Neutrophil (primary cell): ENCODE measurements at regions not wholly inside any gene's neighbourhood (a gene's known extent, or its start where the extent isn't known, plus 50 kb on each side); places are given as distances from the start of the nearest gene placed in this dataset.

ENCODE experiments used
- H3K27ac ChIP-seq: fragments of 200-600 bp; sonication (generic); 2 replicates; pipeline ENCODE4 v1.5.1; 2016; ENCODE audit warnings: mild to moderate bottlenecking, moderate library complexity
- H3K27me3 ChIP-seq: fragments of 200-600 bp; sonication (generic); 2 replicates; pipeline ENCODE4 v1.6.0; 2016; ENCODE audit warnings: mild to moderate bottlenecking
- H3K36me3 ChIP-seq: fragments of 200-600 bp; sonication (generic); 2 replicates; pipeline ENCODE4 v1.5.1; 2017
- H3K4me1 ChIP-seq, 2 experiments: fragments of 200-600 bp in 1 of 2; sonication (generic) in 1 of 2; 1 replicate in 1 of 2; 2 replicates in 1 of 2; pipeline versions ENCODE4 v1.5.1 to v1.6.1; 2013 to 2016; ENCODE audit warnings: low read depth in 1 of 2, low read length in 1 of 2, mild to moderate bottlenecking in 1 of 2, moderate library complexity in 1 of 2; ENCODE audit not compliant: control insufficient read depth in 1 of 2, insufficient read depth in 1 of 2
- H3K4me3 ChIP-seq, 2 experiments: fragments of 200-600 bp in 1 of 2; sonication (generic) in 1 of 2; 1 replicate in 1 of 2; 2 replicates in 1 of 2; pipeline ENCODE4 v1.5.1; 2013 to 2016; ENCODE audit warnings: low read depth in 1 of 2, low read length in 1 of 2, mild to moderate bottlenecking in 1 of 2, moderate library complexity in 1 of 2
- H3K9me3 ChIP-seq: fragments of 200-600 bp; sonication (generic); 2 replicates; pipeline ENCODE4 v1.5.1; 2016
- TF ChIP-seq, protein P1 (sequence below): fragments of 200-600 bp; sonication (generic); IDR thresholded peaks from 2 replicates; pipeline ENCODE4 v1.5.1; 2016; ENCODE audit warnings: antibody characterized with exemption

DNA sequence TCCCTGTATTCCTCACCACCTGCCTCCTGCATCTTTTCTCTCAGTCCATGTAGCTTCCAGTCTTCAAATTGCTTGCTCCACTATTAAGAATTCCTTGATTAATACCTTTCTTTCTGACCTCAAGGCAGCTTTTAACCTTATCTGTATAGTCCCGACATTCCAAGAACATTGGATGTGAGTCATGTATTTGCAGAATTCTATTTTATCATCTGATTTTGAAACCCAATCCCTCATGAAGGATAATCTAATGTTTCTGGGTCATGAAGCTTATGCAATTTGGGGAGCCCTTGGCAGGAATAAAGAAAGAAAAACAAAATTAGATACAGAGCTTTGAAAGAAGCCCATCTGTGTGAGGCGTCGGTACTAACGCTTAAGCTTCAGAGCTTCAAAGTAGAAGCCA lies 63.4 kb upstream of the CCND2 start:
- Histone ChIP-seq H3K4me3 (no peak overlapping the region), H3K27me3 (no peaks in the 10 kb centered on the region), H3K4me1 (peaks cover 63 to 66% of the 10 kb centered on the region in 2 experiments), H3K9me3 (no peaks in the 10 kb centered on the region), H3K27ac (peak overlapping the region; percentile 82), H3K36me3 (no peaks in the 10 kb centered on the region)
- TF ChIP-seq, protein P1, sequence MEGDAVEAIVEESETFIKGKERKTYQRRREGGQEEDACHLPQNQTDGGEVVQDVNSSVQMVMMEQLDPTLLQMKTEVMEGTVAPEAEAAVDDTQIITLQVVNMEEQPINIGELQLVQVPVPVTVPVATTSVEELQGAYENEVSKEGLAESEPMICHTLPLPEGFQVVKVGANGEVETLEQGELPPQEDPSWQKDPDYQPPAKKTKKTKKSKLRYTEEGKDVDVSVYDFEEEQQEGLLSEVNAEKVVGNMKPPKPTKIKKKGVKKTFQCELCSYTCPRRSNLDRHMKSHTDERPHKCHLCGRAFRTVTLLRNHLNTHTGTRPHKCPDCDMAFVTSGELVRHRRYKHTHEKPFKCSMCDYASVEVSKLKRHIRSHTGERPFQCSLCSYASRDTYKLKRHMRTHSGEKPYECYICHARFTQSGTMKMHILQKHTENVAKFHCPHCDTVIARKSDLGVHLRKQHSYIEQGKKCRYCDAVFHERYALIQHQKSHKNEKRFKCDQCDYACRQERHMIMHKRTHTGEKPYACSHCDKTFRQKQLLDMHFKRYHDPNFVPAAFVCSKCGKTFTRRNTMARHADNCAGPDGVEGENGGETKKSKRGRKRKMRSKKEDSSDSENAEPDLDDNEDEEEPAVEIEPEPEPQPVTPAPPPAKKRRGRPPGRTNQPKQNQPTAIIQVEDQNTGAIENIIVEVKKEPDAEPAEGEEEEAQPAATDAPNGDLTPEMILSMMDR, result no peak

DNA sequence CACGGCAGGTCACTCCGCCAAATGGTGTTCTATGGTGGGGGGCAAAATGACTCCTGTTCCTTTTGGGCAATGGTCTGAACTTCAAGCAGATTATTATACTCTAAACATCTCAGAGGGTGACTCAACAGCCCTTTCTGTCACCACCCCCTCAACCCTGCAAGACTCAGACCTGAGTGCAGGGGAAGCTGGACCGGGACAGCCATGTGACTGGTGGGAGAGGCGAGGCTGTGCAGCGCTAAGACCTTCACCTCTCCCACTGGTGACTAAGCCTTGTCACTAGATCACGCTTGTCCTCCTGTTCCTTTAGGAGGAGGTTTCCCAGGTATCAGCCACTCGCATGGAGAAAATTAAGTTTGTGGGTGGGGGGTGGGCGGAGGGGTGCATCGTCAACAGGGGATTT lies 67.1 kb upstream of the CCND2 start:
- TF ChIP-seq, protein P1, result no peak
- H3K27ac ChIP-seq, result peak overlapping the region; percentile 87
- no peaks in the 10 kb centered on the region for H3K36me3 ChIP-seq
- H3K4me1 ChIP-seq, result peaks cover 86 to 88% of the 10 kb centered on the region in 2 experiments
- H3K27me3 ChIP-seq, result no peaks in the 10 kb centered on the region
- H3K4me3 ChIP-seq, result no peak overlapping the region
- no peaks in the 10 kb centered on the region for H3K9me3 ChIP-seq

DNA sequence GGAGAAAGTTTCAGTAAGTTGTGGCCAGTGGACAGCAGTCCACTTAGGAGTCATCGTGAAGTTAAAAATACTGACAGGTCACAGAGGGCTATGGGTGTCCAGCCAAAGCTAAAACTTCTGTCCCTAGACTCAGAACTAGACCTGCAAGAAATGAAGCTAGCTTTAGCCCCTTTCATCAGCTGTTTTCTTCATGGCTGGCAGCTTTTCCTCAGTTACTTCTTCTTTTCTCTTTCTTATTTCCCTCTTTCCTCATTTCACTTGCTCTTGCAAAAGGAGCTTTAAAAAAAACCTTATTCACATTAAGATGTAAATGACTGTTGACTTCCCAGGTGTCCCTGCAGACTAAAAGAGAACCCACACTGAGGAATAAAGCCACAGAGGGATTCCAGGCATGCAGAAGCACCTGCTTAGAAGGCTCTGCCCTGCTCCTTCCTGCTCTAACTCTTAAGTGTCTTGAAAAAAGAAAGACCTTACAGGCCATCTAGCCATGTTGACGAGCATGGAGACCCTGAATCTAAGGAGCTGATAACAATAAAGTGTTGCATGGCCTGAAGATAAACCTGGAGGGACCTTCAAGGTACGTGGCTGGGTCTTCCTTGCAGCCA lies 69.7 kb upstream of the CCND2 start:
- Histone ChIP-seq H3K4me1 (peaks cover 92 to 98% of the 10 kb centered on the region in 2 experiments), H3K9me3 (no peaks in the 10 kb centered on the region), H3K4me3 (peak overlapping the region; percentile 55 to 62), H3K27me3 (no peaks in the 10 kb centered on the region), H3K36me3 (no peaks in the 10 kb centered on the region), H3K27ac (peak overlapping the region; percentile 87)
- TF ChIP-seq, protein P1, result no peak

DNA sequence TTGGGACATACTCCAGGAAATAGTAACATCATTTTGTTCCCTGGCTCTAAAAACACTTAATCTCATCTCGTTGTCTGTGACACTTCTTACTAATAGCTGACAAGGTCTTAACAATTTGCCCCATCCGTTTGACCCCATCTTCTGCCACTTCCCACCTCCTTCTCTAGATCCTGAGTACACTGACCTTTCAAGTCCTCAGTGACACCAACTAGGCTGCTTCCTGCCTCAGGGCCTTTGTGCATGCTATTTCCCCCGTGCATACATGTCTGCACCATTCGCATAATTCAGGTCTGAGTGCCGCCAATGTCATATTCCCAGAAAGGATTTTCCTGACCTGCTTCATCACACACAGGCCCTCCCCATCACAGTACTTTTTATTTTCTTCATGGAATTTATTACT lies 70.6 kb upstream of the CCND2 start:
- H3K27ac ChIP-seq, result peak overlapping the region; percentile 87
- no peaks in the 10 kb centered on the region for H3K9me3 ChIP-seq
- TF ChIP-seq, protein P1, result no peak
- no peaks in the 10 kb centered on the region for H3K27me3 ChIP-seq
- H3K4me1 ChIP-seq, result peaks cover 83 to 100% of the 10 kb centered on the region in 2 experiments
- peak overlapping the region; percentile 55 to 62 for H3K4me3 ChIP-seq
- H3K36me3 ChIP-seq, result no peaks in the 10 kb centered on the region

DNA sequence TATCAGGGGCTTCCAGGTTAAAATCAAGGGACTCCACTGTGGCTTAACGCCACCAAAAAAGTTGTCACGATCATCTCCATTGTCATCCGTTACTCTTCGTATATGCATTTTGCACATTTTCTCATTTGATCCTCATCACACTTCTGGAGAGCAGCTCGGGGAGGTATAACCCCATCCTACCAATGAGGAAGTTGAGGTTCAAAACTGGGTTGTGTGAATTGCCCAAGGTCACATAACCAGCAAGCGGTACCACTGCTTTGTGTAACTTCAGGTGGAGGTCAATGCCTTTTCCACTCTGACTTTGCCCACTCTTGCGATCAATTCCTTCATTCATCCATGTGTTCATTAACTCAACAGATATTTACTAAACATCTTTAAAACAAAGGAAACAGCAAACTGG lies 71.1 kb upstream of the CCND2 start:
- Histone ChIP-seq H3K9me3 (no peaks in the 10 kb centered on the region), H3K4me1 (peaks cover 79 to 98% of the 10 kb centered on the region in 2 experiments), H3K36me3 (no peaks in the 10 kb centered on the region), H3K4me3 (peak overlapping the region; percentile 55 to 62), H3K27ac (peak overlapping the region; percentile 87), H3K27me3 (no peaks in the 10 kb centered on the region)
- TF ChIP-seq, protein P1, result no peak
